ENCODE measurements at regions not wholly inside any gene's neighbourhood (a gene's known extent, or its start where the extent isn't known, plus 50 kb on each side); places are given as distances from the start of the nearest gene placed in this dataset.

- WGBS, 4 donors = 83 to 97% (median 94%) methylated on average over 7 of the region's 7 CpGs
- intact Hi-C loops (cut with DNase I) = loop anchor here in 1 of 10 donors (5.0 kb wide), 1 partner anchor 52 kb away; no protein-coding TSS in a partner anchor
- H3K9me3 ChIP-seq = peaks cover 0 to 6% (median 0%) of the 10 kb centered on the region in 12 donors
- ATAC-seq = no peak
- TF ChIP-seq POLR2A (IDR thresholded peaks at IDR 0.05) = no peak
- no peak for TF ChIP-seq CTCF (IDR thresholded peaks at IDR 0.05)
- no peak overlapping the region for H3K4me3 ChIP-seq
- no peak for DNase-seq
- peaks cover 0 to 36% (median 11%) of the 10 kb centered on the region in 12 donors for H3K4me1 ChIP-seq
- H3K36me3 ChIP-seq = no peaks in the 10 kb centered on the region
- no peak overlapping the region for H3K27ac ChIP-seq
- no peaks in the 10 kb centered on the region for H3K27me3 ChIP-seq
These were observed 58.5 kb upstream of the IGFBP3 start for GRCh38 chr7:45979275-45980180.

GRCh38 chr7:45978731-45979211 lies 57.7 kb upstream of the IGFBP3 start:
- Histone ChIP-seq H3K9me3 (peaks cover 0 to 6% (median 0%) of the 10 kb centered on the region in 12 donors), H3K4me3 (no peak overlapping the region), H3K27me3 (no peaks in the 10 kb centered on the region), H3K36me3 (no peaks in the 10 kb centered on the region), H3K27ac (peak overlapping the region in 1 of 12 donors; percentile 4), H3K4me1 (peaks cover 0 to 31% (median 10%) of the 10 kb centered on the region in 12 donors)
- DNase-seq (no peak), ATAC-seq (no peak)
- TF ChIP-seq CTCF (IDR thresholded peaks at IDR 0.05) (no peak), POLR2A (IDR thresholded peaks at IDR 0.05) (no peak)
- 25 to 63% (median 55%) methylated on average over 2 of the region's 2 CpGs for WGBS, 4 donors
- intact Hi-C loops (cut with DNase I) = loop anchor here in 1 of 10 donors (5.0 kb wide), 1 partner anchor 51 kb away; no protein-coding TSS in a partner anchor

- H3K4me3 ChIP-seq = no peak overlapping the region
- DNase-seq = no peak
These were observed 57.1 kb upstream of the IGFBP3 start for GRCh38 chr7:45978010-45978681.

More at GRCh38 chr7:45978010-45978681, 57.1 kb upstream of the IGFBP3 start:
- TF ChIP-seq POLR2A (IDR thresholded peaks at IDR 0.05) (no peak), CTCF (IDR thresholded peaks at IDR 0.05) (no peak)
- 17 to 36% (median 23%) methylated on average over 11 of the region's 11 CpGs for WGBS, 4 donors
- ATAC-seq = peak in 3 of 4 donors; percentile 36 to 71 (median 50)
- Histone ChIP-seq H3K36me3 (no peaks in the 10 kb centered on the region), H3K4me1 (peaks cover 0 to 25% (median 9%) of the 10 kb centered on the region in 12 donors), H3K27ac (peak overlapping the region in 1 of 12 donors; percentile 4), H3K9me3 (peaks cover 0 to 6% (median 0%) of the 10 kb centered on the region in 12 donors), H3K27me3 (no peaks in the 10 kb centered on the region)
- intact Hi-C loops (cut with DNase I) = loop anchor here in 1 of 10 donors (5.0 kb wide), 1 partner anchor 51 kb away; no protein-coding TSS in a partner anchor

Data from heart left ventricle (tissue), 16 donors.